ENCODE measurements at regions not wholly inside any gene's neighbourhood (a gene's known extent, or its start where the extent isn't known, plus 50 kb on each side); places are given as distances from the start of the nearest gene placed in this dataset.
"Not testable (repeated sequence)": the region's sequence is repeated elsewhere in the genome, so short reads cannot be mapped to it uniquely, and the experiment has no call there.

DNA sequence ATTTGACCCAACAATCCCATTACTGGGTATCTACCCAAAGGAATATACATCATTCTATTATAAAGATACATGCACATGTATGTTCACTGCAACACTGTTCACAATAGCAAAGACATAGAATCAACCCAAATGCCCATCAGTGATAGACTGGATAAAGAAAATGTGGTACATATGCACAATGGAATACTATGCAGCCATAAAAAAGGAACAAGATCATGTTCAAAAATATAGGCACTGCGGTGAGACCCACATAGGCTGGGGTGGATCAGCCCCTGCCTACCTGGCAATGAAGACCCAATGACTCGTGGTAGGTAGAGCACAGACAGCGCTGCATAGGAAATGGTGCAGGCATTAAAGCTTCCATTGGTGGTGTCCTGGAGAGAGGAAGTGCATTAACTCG is 88.6 kb upstream of the NFIL3 start:
- not testable (repeated sequence) for DNase-seq

DNA sequence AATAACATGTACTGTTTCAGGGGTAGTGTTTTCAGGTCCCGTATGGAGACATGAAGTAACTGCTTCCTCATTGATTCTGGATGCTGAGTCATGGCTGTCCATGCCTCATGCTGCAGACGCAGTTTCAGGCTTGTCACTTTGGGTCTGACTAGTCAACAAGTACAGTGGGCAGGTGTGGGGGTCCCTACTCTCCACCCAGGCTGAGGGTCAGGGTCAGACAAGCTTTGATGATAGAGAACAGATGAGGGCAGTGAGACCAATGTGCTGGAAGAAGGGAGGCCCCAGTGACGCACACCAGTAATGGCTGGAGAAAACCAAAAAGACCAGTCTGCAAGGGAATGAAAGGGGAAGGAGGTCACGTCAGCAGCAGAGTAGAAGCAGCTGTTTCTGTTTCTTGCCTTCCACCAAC is 80.0 kb upstream of the NFIL3 start:
- peak; percentile 81 for DNase-seq

DNA sequence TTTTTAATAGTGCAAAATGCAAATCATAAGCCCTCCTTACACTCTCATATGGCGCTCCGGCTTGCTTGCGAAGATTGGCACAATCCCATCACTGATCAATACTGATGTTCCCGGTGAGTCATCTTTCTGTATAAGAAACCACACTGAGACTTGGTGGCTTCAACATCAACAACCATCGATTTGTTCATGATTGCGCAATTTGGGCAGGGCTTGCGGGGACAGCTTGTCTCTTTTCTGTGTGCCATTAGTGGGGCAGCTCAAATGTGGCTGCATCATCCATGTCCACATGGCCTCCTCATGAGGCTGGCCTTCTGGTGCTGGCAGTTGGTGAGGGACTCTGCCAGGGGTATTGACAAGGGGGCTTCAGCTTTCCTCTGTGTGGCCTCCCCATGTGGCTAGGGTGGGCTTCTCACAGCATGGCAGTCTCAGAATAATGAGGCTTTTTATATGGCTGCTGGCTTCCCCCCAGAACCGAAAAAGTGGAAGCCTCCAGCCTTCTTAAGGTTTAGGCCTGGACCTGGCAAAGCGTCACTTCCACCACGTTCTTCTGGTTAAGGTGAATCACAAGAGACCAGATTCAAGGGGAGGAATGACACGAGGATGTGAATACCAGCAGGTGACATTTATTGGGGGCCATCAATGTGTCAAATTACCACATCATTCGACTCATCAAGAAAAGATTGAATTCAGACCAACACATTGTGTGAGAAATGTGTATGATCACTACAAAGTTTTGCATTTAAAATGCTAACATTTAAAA is 79.5 kb upstream of the NFIL3 start:
- DNase-seq = peak; percentile 57

DNA sequence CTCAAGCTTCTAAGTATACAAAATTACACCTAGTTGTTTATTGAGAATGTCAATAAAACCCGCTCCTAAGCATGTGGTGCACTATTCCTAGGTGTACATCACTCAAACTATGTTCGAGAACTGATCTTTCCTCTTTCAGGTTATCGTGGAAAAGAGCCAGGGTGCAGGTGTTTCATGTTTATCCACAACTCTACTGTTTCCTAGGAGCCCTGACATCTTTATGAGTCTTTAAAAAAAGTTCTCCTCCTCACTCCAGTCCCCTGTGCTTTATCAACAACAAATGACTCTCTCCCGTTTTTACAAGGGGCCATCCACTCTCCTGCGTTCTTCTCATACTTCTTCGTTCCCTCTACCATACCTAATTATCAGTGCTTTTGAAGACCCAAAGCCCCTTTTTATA is 78.8 kb upstream of the NFIL3 start:
- DNase-seq = no peak

- peak; percentile 17 for DNase-seq
Observed at GRCh38 chr9:91500509-91501014, 76.9 kb upstream of the NFIL3 start.

DNA sequence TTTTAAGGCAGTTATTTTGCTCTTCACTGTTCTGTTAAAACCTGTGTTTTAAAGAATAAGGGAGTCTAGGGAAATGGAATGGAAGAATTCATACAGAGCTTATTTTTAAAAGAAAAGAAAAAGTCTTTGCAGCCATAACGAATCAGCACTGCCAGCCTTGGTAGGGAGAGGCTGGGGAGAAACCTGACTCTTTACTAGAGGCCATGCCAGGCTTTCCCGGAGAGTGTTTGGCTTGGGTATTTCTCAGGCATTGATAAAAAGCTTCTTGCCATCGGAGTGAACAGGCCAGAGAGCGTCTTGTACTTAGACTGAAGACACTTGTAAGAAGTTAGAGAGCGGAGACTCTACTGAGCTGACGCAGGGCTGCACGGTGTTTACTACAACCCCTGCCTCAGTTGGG is 72.7 kb upstream of the NFIL3 start:
- DNase-seq = no peak

- peak; percentile 36 for DNase-seq
Observed at GRCh38 chr9:91495450-91495849, 71.8 kb upstream of the NFIL3 start.

- DNase-seq = no peak
Observed at GRCh38 chr9:91494751-91495150, 71.1 kb upstream of the NFIL3 start.

DNA sequence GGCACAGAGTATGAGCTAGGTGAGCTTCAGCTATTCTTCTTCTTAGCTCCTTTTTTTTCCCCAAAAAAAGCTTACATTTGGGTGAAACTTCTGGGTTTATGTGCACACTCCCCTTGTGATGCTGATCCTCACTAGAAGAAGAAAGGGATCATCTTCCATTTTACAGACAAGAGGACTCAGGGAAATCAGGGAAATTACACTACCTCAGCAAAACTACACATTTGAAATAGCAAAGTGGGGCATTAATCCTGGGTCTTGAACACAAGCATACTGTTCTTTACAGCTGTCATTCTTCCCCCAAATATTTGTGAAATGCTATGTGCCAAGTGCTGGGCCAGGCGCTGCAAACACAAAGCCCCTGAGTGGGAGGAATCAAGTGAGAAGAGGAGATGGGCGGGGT is 68.6 kb upstream of the NFIL3 start:
- DNase-seq = no peak

- DNase-seq = no peak
Observed at GRCh38 chr9:91491624-91492023, 68.0 kb upstream of the NFIL3 start.

DNA sequence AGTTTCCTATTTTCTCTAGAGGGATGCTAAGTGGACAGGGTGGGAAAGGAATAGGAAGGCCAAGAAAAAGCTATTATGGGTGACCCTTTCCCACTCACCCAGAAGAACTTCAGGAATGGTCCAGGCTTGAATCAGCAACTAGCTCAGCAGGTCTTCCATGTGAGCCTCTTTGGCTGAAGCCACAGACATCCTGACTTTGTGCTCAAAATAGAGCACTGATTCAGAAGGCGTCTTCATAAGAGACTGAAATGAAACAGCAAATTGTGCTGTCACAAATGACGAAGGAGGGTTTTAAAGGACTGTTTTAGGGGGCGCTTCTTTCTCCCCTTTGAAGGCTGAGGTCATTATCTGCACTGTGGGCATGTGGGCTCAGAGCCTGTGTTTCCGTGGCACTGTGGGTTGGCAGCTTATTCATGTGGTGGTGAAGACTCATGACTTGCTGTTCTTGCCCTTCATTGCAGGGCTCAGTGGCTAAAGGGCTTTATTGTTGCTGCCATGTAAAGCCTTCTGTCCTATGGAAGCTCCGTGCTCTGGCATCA is 65.8 kb upstream of the NFIL3 start:
- DNase-seq = peak; percentile 18

DNA sequence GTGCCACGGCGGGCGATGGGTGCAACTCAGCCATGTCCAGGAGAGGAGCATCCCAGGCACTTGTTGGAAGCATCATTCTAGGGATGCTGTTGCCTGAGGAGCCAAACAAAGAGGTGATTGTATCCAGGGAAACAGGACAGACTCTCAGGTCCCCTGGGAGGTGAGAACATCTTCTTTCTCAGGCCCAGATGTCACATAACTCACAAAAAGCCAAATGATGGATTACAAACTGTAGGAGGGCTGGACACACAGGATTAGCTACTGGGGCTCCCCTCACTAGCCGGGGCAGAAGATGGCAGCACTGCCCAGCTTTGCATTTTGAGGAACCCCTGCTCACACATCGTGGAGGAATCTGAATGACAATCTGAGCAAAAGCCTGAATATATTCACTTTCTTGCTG is 64.7 kb upstream of the NFIL3 start:
- peak; percentile 20 for DNase-seq

DNA sequence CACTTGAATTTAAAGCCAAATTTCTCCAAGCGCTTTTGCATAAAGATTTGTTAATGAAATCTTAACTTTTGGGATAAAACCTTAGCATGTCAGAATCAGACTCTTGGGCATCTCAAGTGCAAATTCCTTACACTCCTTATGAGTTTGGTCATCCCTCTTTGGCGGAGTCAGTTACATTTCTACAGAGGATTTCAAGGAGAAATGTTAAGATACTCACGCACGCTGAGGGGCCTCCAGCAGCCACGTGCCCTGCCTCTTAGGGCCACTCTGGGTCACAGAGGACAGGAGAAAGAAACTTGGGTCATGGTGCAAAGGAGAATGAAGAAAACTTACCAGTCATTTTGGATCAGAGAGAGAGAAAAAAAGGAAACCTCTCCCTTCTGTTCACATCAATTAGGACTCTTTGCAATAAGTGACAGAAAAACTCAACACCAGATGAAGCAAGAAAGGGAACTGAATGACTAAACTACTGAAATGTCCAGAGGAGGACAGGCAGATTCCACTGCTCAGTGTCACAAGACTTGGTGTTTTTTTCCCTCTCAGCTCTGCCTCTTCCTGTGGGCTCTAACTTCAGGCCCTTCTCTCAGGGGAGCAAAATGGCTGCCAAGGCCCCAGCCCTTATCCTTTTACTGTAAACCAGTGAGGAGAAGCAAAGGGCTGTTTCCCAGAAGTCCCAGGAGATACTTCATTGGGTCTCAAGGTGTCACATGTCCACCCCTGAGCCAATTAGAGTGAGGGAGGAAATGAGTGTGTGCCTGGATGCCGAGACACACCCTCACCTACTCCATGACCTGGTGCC is 63.3 kb upstream of the NFIL3 start:
- peak; percentile 67 for DNase-seq

DNA sequence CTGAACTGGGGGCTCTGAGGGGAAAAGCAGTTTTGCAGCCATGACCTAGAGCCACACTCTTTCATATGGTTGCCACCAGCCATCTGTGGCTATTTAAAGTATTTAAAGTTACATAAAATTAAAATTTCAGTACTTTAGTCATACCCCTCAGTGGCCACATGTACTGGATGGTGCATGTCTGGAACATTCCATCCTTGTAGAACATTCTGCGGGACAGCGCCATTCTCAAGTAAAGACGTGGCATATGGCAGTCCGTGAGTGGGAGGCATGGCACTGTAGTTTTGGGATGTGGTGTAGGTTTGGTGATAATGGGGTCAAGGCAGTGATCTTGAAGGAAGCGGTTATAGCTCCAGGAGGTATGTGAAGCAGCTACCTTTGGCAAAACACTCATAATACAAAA is 61.4 kb upstream of the NFIL3 start:
- no peak for DNase-seq

- no peak for DNase-seq
Observed at GRCh38 chr9:91483835-91484234, 60.2 kb upstream of the NFIL3 start.

DNA sequence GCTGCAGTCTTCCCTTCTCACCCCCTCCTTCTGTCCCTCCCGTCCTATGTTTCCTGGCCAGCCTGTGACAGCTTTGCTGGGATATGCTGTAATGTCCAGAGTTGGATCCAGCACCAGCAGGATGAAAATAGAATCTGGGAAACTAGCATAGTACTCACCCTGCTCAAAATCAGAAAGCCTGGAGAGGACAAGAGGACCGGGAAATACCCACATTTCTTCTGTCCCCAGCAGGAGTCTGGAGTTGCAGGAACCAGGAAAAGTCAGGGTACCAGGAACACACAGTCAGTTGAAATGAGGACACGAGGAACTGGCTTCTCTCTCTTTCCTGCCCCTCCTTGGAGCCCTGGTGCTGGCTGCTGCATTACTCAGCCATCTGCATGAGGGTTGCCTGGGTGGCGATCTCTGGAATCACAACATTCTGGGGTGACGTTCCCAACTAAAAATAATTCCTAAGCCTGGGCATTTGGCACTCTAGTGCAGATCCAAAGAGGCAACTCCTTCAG is 59.6 kb upstream of the NFIL3 start:
- no peak for DNase-seq

- no peak for DNase-seq
Observed at GRCh38 chr9:91481972-91482371, 58.3 kb upstream of the NFIL3 start.

GRCh38 chr9:91477106-91477505 is 53.5 kb upstream of the NFIL3 start:
- no peak for DNase-seq

GRCh38 chr9:91474656-91475055 is 51.0 kb upstream of the NFIL3 start:
- DNase-seq = no peak
